Posterior vena cava (tissue), 2 donors: ENCODE measurements at regions not wholly inside any gene's neighbourhood (a gene's known extent, or its start where the extent isn't known, plus 50 kb on each side); places are given as distances from the start of the nearest gene placed in this dataset.

Experiments used
- DNase-seq: peaks from one replicate; pipeline ENCODE4 v3.0.0-alpha.2; 2020; ENCODE audit warnings: low spot score
- intact Hi-C, 2 donors: fragments of 100-400 bp; cut with DNase I; formaldehyde crosslinking; loops; one replicate each; pipeline versions ENCODE4 v1.14.1 to v1.14.2; 2022 to 2023
- donor health status: DM: yes; HTN: yes; CAD: no.
- donor health status: DM: yes; HTN: yes; CAD: no.

DNA sequence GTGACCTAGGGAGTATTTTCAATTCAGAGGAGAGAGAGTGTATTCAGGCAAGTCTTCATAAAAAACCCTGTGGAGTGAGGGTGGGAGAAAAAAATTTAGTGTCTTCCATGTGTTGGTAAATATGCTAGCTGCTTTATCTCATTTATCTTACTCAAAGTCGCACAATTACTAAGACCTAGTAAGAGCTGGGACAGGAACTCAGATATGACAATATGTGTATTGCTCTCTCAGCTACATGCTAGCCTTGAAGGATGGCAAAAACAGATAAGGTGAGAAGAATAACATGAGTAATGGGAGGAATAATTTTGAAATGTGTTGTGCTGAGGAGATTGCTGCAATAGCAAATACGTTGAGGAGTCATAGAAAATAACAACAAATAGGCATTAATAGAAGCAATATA, 458.6 kb downstream of the SH2D1A start:
- no peak for DNase-seq
- intact Hi-C loops = no loop called here

GRCh38 chrX:124805486-124805885, 459.1 kb downstream of the SH2D1A start:
- intact Hi-C loops = no loop called here
- no peak for DNase-seq

DNA sequence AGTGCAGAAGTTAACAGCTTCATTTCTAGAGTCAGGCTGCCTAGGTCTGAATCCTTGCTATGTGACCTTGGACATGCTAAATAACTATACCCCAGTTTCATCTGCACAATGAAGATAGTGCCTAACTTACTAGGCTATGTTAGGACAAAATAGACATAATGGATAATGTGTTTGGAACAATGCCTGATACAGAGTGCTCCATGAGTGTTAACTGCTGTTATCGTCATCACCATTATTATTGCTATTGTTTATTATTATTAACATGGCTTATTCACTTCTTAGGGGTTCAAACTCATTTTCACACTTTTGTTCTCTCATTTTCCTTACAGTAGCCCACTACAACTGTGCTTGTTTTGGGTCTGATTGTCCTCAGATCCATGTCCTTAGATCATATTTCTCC, 467.7 kb downstream of the SH2D1A start:
- intact Hi-C loops = no loop called here
- DNase-seq = no peak

DNA sequence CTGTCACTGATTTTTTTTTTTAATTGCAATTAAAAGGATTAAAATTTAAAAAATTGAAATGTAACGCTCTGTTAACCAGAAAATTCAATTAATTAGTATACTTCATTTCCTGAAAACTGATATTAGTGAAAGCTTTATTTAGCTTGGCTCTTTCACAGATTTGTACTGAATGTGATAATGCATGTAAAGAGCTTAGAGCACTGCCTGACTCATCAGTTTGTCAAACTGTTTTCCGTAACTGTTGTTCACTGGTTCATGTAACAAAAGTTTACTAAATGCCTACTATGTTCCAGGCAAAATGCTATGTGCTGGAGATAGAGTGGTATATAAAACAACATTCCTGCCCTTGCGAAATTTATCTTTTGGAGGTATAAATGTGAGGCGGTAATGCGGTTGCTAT, 471.7 kb downstream of the SH2D1A start:
- intact Hi-C loops = no loop called here
- no peak for DNase-seq

GRCh38 chrX:124818764-124819163, 472.4 kb downstream of the SH2D1A start:
- intact Hi-C loops = no loop called here

GRCh38 chrX:124820738-124821137, 474.4 kb downstream of the SH2D1A start:
- intact Hi-C loops = no loop called here
- no peak for DNase-seq

More at GRCh38 chrX:124818764-124819163, 472.4 kb downstream of the SH2D1A start:
- DNase-seq = no peak

DNA sequence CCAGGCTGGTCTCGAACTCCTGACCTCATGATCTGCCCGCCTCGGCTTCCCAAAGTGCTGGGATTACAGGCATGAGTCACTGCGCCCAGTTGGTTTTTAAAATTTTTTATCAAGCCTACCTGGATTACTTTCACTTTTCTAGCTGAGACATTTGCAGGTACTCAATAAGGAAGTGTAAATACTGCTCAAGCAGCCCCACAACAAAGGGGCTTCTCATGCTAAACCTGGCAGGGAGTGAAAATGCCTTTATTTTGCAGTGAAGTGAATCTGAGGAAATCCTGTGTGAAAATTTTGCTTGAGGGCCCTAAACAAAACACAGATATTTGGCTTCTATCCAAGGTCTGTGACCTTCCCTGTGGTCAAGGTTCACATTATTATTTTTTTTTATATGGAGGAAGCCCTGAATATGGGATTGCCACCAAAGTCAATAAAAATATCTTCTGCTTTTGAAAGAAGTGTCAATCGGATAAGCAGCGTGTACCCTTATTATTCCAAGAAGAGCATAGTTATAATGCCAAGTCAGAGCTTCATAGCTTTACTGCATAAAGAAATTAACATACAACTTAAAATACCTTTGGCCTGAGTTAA, 481.0 kb downstream of the SH2D1A start:
- intact Hi-C loops = no loop called here
- DNase-seq = no peak

GRCh38 chrX:124829930-124830329, 483.6 kb downstream of the SH2D1A start:
- no peak for DNase-seq
- intact Hi-C loops = no loop called here

- intact Hi-C loops = no loop called here
- DNase-seq = no peak
Observed at GRCh38 chrX:124836786-124837185, 482.9 kb upstream of the TEX13C start.

DNA sequence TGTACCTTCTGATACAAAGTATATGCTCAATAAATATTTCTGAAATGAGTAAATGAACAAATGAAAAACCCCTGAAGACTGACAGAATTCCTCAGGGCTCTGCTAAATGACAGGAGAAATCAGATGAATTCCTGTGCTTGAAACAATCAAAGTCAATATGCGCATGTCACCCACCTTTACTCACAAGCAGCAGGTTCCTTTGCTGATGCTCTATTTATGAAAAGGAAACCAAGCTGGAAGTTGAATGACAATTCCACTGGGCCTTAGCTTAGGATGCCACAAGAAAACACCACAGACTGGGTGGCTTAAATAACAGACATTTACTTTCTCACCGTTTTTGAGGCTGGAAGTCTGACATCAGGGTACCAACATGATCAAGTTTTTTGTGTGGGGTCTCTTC, 477.5 kb upstream of the TEX13C start:
- intact Hi-C loops = no loop called here
- no peak for DNase-seq

GRCh38 chrX:124860736-124861135, 458.9 kb upstream of the TEX13C start:
- intact Hi-C loops = no loop called here

GRCh38 chrX:124862301-124862700, 457.4 kb upstream of the TEX13C start:
- DNase-seq = no peak
- intact Hi-C loops = no loop called here

More at GRCh38 chrX:124860736-124861135, 458.9 kb upstream of the TEX13C start:
- no peak for DNase-seq

- no peak for DNase-seq
- intact Hi-C loops = no loop called here
Observed at GRCh38 chrX:124863303-124863702, 456.4 kb upstream of the TEX13C start.

DNA sequence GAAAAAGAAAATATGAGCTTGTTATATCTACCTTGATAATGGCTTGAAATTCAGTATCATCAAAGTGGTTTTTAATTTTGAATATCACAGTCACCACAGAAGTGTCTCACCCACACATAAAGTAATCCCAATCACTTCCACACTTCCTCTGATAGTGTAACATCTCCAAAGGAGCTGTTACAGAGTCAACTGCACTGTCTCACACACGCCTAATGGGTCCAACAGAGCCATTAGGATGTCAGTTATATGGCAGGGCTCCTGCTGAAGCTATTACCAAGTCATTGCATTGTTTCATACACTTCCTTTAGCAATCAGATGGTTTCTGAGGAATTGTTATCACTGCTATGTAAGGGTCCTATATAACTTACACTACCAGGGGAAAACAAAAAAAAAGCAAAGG, 432.1 kb upstream of the TEX13C start:
- DNase-seq = no peak
- intact Hi-C loops = no loop called here

- intact Hi-C loops = no loop called here
- DNase-seq = no peak
Observed at GRCh38 chrX:124895947-124896346, 423.7 kb upstream of the TEX13C start.

GRCh38 chrX:124902953-124903352, 416.7 kb upstream of the TEX13C start:
- no peak for DNase-seq
- intact Hi-C loops = no loop called here

GRCh38 chrX:124910611-124911010, 409.1 kb upstream of the TEX13C start:
- intact Hi-C loops = no loop called here

DNA sequence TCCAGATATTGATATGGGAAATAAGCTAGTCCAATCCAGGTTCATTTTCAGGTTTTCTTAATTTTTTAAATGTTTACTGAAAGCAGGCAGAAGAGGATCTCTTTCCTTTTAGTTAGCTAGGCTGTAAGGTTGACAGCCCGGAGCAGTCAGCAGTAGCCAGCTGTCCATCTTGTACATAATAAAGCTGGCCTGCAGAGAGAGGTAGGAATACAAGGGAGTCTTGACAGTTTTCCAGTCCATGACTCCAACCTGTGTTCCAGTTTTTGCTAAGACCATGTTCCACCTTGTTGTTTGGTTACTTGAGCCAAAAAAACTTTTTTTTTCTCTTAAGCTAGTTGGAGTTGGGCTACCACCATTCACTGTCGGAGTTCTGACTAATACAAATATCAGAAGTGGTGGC, 402.7 kb upstream of the TEX13C start:
- no peak for DNase-seq
- intact Hi-C loops = no loop called here

More at GRCh38 chrX:124910611-124911010, 409.1 kb upstream of the TEX13C start:
- DNase-seq = no peak

DNA sequence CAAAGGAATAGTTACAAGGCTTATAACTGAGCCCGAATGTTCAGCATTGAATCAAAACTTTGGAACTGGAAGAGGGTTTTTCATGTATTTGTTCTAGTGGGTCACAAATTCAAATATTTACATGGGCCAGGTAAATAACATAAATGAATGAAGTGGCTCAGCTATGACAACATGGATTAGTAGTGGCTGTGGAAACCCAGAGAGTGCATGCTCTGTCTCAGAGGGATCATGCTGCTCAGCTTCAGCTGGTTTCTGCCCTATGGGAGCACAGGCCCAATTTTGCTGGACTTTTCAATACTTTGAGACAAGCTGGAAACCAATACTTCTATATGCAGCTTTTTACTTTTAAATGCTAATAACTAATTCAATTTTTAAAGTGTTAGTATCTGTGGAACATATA, 394.0 kb upstream of the TEX13C start:
- no peak for DNase-seq
- intact Hi-C loops = no loop called here

GRCh38 chrX:124931241-124931640, 388.4 kb upstream of the TEX13C start:
- intact Hi-C loops = no loop called here
- DNase-seq = no peak

GRCh38 chrX:124931958-124932357, 387.7 kb upstream of the TEX13C start:
- DNase-seq = no peak
- intact Hi-C loops = no loop called here

DNA sequence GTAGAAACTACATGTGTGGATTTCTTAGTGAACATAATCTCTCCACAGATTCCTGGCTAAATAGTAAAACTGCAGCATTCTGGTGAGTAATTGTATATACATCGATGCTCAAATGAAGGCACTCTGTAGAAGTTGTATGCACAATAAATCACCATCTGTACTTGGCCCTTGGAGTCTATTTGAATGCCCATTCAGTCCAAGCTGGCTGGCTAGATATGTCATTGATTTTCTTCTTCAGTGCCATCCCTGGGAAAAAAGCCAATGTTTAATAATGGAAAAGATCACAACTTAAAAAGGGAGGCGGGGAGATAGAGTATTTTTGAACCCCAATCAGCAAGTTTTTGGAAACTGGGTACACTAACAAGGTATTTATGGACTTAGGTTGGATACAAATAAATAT, 381.0 kb upstream of the TEX13C start:
- no peak for DNase-seq
- intact Hi-C loops = no loop called here
